GM10847 (cell line): ENCODE measurements at regions not wholly inside any gene's neighbourhood (a gene's known extent, or its start where the extent isn't known, plus 50 kb on each side); places are given as distances from the start of the nearest gene placed in this dataset.

Experiments
- POLR2A ChIP-seq: IDR thresholded peaks from 2 replicates; pipeline ENCODE4 v1.6.1; 2011; ENCODE audit not compliant: insufficient read length; ENCODE audit errors: extremely low read depth

DNA sequence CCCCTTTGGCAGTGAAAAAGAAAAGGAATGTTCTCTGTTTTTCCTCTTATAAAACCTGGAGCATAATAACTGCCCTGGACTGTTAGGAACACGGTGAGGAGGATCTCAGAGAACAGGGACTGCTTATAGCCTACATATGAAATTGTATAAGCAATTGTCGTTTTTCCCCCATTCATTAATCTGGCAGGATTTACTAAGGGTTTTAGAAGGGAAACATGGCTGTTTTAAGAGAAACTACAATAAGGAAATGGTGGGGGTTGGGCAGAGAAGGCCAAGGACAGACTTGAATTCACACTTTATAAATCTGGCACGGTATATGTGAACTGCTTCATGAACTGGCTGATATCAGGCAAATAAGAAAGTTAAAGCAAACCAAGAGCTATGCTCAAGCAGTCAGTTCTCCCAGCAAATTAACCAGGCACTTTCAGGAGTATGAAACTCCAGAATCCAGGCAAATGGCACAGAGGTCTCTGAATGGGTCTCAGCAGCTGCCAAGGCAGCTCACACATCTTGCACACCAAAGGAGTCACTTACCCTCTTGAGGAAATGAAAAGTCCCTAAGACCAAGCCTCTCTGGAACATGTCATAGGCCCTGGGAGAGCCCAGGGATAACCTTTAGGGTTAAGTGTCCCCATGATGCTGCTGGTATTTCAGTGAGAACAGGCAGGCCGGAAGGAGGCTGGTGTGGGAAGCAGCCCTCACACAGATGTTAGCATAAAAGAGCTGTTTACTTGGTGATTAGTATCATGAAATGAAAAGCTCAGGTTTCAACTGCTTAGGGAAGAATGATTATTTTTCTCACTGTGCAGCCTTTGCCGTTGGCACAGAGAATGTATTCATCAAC is 260.5 kb upstream of the MARCKS start:
- TF ChIP-seq POLR2A: no peak

DNA sequence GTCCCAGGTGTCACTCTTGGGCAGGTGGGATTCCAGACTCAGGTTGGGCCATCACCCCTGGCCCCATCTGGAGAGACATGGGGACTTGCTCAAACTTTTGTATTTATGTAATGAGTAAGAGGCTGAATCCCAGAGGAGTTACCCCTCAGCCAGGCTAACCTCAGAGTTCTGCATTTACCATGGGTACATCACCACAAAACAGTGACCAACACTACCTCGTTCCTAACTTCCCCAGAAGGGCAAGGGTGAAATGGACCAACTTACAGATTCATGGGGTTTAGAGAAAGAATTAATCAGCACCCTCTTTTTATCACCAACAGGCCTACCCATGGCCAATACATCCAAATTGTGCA is 259.9 kb upstream of the MARCKS start:
- TF ChIP-seq POLR2A: no peak

DNA sequence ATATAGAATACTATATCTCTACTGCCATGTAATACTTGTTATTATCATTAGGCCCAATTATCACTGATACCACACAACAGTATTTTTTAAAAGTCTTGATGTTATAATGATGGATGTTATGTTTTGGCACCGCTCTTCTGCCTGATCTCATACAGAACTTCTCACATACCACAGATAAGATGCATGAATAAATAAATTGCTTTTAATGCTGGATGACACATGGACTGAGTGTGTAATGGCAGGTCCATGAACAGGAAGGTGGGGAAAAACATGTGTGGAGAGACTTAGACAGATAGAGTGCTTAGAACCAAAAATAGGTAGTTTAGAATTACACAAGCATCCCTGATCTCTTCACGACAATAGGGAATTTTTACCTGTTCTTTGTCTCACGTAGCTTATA is 258.4 kb upstream of the MARCKS start:
- no peak for TF ChIP-seq POLR2A

DNA sequence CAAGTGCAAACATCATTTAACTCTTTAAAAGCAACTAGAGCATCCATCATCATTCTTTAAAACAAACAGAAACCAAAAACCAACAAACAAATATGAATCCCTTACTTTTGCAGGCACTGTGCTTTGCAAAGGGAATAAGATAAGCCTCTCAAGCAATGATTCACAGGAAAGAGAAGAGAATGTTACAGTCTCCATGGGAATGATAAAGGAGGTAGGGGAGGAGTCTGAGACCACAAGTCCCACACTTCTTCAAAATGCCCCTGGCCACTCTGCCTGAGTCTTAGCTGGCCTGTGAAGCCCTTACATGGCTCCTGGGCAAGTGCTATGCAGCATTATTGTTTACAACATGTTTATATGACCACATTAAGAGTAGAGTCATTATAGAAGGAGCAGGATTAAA is 257.7 kb upstream of the MARCKS start:
- no peak for TF ChIP-seq POLR2A

DNA sequence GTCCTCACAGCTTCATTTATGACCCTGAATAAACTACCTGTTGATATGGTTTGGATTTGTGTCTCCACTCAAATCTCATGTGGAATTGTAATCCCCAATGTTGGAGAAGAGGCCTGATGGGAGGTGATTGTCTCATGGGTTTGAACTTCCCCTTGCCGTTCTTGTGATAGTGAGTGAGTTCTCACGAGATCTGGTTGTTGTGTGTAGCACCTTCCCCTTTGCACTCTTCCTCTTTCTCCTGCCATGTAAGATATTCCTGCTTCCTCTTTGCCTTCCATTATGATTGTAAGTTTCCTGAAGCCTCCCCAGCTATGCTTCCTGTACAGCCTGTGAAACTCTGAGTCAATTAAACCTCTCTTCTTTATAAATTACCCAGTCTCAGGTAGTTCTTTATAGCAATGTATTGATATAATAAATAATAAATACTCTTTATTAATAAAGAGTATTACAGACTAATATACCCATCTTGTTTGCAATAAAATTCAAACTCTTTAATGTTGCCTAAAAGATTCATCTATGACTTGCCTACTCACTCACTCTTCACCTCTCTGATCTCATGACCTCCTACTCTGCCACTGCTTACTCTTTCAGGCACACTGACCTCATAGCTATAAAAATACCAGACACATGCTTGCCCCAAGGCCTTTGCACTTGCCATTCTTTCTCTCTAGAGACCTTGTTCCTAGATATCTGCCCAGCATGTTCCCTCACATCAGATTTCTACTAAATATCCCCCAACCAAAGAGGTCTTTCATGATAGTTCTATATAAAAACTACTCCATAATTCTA is 256.4 kb upstream of the MARCKS start:
- no peak for TF ChIP-seq POLR2A

DNA sequence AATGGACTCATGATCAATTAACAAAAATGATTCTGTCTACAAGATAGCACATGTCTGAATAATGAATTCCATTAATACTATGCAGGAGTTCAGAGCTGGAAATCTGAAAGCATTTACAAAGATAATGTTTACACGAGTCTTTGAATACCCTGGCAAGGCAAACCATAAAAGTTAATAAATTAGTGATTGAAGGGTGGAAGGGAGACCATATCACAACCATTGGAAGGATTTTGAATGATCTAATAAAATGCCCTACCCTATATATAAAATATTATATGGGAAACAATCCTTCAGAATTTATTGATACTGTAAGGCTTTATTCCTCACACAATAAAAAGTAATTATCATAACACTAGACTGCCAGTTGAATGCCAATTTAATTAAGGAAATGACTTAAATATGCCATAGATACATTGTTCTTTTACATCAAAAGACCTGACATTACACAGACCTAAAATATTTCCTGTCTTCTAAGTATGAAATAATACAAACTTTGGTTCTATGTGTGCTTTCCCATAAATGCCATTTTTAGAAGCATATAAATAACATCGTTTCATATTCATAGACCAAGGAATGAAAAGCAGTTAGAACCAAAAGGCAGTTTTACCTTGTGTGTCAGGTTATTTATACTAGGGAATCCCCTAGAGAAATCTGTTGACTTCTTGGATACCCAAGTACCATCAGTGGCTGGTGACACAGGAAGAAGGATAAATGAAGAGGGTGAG is 249.2 kb upstream of the MARCKS start:
- TF ChIP-seq POLR2A: no peak

DNA sequence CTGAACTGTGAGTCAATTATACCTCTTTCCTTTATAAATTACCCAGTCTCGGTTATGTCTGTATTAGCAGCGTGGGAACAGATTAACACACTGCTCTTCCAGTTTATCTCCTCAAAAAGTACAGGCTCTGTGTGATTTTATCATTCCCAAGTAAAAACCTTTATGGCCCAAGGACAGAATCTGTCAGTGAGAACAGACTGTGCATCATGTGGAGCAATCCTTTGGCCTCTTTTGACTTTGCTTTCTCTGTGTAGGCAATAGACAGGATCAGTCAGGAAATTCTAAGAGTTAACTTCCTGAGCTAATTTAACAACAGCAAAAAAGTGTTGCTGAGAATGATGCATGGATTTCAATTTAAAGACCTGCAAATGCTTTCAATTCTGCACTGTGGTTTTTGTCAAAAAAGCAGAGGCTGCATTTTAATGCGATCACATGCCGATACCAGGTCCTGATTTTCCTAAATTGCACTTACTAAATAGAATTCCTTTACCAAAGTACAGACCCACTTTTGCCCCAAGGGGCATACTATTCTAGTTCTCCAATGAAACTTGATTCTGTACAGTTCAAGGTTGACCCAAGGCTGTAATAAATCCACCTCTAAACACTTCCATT is 246.7 kb upstream of the MARCKS start:
- no peak for TF ChIP-seq POLR2A

DNA sequence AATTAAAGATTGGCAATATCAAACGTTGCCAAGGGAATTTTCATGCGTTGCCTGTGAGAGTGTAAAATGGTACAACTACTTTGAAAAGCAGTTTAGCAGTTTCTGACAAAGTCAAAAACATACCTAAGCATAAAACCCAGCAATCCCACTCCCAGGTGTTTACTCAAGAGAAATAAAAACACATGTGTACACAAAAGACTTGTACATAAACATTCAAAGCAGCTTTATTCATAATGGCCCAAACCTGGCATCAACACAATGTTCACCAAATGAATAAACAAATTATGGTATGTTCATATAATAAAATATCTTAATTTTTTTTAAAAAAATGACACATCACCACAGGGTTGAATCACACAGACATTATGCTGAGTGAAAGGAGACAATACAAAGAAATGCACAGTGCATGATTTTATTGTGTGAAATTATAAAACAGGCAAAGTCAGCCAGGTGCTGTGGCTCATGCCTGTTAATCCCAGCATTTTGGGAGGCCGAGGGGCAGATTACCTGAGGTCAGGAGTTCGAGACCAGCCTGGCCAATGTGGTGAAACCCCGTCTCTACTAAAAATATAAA is 240.4 kb upstream of the MARCKS start:
- TF ChIP-seq POLR2A: no peak

DNA sequence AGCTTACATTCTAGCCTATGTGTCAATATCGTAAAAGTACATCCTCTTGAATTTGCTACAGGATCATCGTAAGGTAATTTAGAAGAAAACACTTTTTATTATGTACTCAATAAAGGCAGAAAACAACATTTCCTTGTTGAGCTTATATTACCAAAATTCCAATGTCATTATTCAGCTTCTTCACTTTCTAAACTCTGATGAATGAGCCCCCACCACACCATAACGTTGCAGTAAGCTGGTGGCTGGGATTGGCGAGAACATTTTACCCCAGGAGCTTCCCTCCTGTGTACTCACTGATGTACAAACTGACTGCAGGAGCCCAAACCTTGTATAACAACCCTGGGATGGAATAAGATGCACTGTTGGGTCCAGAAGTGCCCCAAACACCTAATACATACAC is 238.1 kb upstream of the MARCKS start:
- no peak for TF ChIP-seq POLR2A

DNA sequence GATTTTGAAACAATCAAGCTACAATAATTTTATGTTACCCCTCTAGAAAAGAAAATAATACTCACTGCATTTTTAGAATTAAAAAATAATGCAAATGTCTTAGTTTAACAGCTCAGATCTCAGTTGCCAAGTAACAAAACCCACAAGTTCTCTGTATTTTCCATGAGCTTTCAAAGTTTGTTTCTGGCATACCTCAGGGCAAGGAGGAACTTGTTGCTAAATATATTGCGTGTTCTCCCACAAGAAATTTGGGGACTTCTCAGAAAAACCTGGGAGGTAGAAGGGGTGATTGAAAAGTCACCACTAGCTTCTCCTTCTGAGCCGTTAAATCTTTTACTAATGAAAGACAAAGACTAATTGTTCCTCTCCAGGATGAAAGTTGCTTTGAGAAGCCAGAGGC is 236.8 kb upstream of the MARCKS start:
- no peak for TF ChIP-seq POLR2A

DNA sequence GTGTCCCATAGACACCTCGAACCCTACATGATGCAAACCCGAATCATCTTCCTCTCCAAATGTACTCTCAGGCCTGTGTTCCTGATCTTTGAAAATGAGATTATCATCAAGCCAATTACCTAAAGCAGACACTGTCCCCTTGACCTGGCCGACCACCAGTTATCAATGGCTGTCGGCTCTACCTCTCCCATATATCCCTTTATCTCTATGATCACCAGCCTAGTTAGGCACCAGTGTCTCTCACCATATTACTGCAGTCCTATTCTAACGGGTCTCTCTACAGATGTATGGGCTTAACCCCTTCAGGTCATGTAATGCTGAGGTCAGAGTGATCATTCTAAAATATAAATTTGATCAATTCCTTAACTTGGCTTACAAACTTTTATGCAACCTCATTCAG is 234.9 kb upstream of the MARCKS start:
- TF ChIP-seq POLR2A: no peak

DNA sequence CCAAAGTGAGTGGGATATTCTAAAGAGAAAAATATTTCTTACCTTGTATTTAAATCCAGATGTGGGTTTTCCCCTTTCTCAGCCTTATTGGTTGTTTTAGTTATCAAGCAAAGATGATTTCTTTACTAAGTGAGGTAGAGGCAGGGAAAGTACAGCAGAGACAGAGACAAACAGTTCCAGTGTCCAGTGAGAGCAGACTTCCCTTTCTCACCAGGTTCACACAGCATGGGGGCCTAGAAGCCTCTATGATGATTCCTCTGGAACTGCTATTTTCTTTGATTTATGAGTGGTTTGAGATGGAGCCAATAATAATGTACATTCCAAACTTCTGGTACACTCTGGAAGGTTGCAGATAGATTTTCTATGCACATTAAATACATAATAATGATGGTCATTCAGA is 234.0 kb upstream of the MARCKS start:
- no peak for TF ChIP-seq POLR2A

DNA sequence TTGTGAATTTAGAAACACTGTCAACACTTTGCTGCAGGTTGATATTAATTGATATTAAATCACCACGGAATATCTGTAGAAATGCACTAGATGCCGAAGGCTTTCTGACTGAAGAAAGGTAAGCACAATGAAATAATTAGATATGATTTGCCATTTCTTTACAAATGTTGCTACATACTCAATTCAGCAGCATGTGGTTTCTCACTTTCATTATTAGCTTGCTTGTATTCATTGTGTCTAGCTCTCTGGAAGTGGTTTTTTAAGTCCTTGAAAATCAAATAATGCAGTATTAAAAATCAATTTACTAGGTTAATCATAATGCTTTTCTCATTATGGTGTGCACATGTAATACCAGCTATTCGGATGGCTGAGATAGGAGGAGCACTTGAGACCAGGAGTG is 231.3 kb upstream of the MARCKS start:
- TF ChIP-seq POLR2A: no peak

DNA sequence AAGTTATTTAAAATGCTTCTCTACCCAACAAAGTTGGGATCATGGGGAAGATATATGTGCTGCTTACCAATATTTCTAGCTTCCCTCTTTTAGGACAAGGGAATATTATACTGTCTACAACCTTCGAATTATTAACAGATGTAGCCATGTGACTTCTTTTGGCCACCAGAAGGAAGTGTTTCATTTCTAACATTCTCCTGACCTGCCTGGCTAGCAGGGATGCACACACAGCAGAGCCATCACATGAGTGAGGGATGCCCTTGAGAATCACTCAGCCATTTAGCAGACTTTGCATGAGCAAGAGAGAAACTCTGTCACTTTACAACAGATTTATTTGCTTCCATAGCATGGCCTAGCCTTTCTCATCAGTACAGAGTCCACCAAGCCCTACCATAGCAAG is 230.7 kb upstream of the MARCKS start:
- no peak for TF ChIP-seq POLR2A

DNA sequence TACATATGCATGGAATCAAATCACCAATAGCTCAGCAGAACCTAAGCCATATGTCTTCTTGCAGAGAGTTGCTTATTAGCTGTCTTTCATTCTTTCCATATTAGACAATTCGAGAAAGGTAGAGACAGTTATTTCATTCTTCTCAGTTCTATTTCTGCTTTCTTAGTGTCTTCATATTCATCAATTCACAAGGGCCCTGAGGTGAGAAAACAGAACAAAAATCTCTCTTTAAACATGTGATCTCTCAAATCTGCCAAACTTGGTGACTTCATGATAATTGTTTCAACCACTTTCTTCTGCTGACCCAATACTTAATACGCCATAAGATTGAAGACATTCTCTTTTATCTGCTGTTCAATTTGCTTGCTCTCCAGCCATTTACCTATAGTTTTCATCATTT is 229.7 kb upstream of the MARCKS start:
- no peak for TF ChIP-seq POLR2A

DNA sequence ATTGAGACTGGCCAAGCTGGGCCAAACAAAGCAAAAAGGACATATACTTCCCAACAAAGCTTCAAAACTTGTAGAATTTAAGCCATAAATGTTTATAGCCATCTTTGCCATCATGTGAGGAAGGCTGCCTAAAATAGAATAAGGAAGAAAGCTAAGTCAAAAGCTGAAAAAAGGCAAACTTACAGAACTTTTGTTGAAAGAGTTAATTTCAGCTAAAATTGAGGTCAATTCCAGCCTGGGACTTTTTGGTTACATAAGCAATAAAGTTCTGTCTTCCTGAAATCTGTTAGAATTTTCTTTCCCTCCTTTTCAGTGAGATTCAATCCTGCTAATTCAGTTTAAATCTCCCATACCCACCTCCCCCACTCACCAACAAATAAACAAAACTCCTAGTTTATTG is 227.9 kb upstream of the MARCKS start:
- no peak for TF ChIP-seq POLR2A
